ENCODE measurements at regions not wholly inside any gene's neighbourhood (a gene's known extent, or its start where the extent isn't known, plus 50 kb on each side); places are given as distances from the start of the nearest gene placed in this dataset.
A peak's percentile ranks its signal among the peaks of the same experiment; 100 is the strongest.

GRCh38 chr2:226190479-226191252 lies 609.0 kb downstream of the IRS1 start (continued):
- TF ChIP-seq GFI1 (CRISPR knock-in tag; IDR thresholded peaks at IDR 0.05; ENCODE audit: borderline replicate concordance) = peak; percentile 93
- TF ChIP-seq HOXA7 (CRISPR knock-in tag; IDR thresholded peaks at IDR 0.05) = no peak
- TF ChIP-seq ZEB1 (IDR thresholded peaks at IDR 0.05; ENCODE audit: insufficient replicate concordance, low read depth) = peak; percentile 27
- no peak for TF ChIP-seq ZNF646 (CRISPR knock-in tag; IDR thresholded peaks at IDR 0.05)
- no peak for TF ChIP-seq RAD21 (CRISPR knock-in tag; IDR thresholded peaks at IDR 0.05)
- no peak for TF ChIP-seq POGK (CRISPR knock-in tag; conservative IDR thresholded peaks at IDR 0.05)
- TF ChIP-seq DZIP1 (CRISPR knock-in tag; IDR thresholded peaks at IDR 0.05) = no peak
- TF ChIP-seq CCAR2 (optimal IDR thresholded peaks at IDR 0.05; ENCODE audit: low read depth, low read length) = no peak
- TF ChIP-seq BCL3 (CRISPR knock-in tag; IDR thresholded peaks at IDR 0.05) = no peak
- no peak for TF ChIP-seq TEF (CRISPR knock-in tag; IDR thresholded peaks at IDR 0.05)
- no peak for TF ChIP-seq ZNF446 (CRISPR knock-in tag; IDR thresholded peaks at IDR 0.05)
- TF ChIP-seq BCL6 (CRISPR knock-in tag; IDR thresholded peaks at IDR 0.05) = peak; percentile 91
- no peak for TF ChIP-seq CEBPB (IDR thresholded peaks at IDR 0.05; ENCODE audit: borderline replicate concordance, low read depth, low read length)
- no peak for TF ChIP-seq ZNF761 (CRISPR knock-in tag; conservative IDR thresholded peaks at IDR 0.05)
- TF ChIP-seq MAFG (CRISPR knock-in tag; IDR thresholded peaks at IDR 0.05) = no peak
